Stimulated activated CD8-positive, alpha-beta memory T cell treated with anti-CD3 and anti-CD28 coated beads, Interleukin-7, amount 100 ng/mL, for 24 hours (primary cell): ENCODE measurements at regions not wholly inside any gene's neighbourhood (a gene's known extent, or its start where the extent isn't known, plus 50 kb on each side); places are given as distances from the start of the nearest gene placed in this dataset.

ENCODE experiments used
- DNase-seq: peaks from one replicate; pipeline ENCODE4 v3.0.0-alpha.2; 2020; ENCODE audit warnings: low read depth

GRCh38 chr6:142682985-142683384, 262.0 kb downstream of the HIVEP2 start:
- DNase-seq = no peak

- no peak for DNase-seq
These were observed 261.2 kb downstream of the HIVEP2 start for GRCh38 chr6:142683714-142684141.

- DNase-seq = no peak
These were observed 260.6 kb downstream of the HIVEP2 start for GRCh38 chr6:142684371-142684770.

- no peak for DNase-seq
These were observed 259.0 kb downstream of the HIVEP2 start for GRCh38 chr6:142685852-142686506.

- DNase-seq = no peak
These were observed 258.5 kb downstream of the HIVEP2 start for GRCh38 chr6:142686507-142686887.

- DNase-seq = peak; percentile 38
These were observed 252.0 kb downstream of the HIVEP2 start for GRCh38 chr6:142692942-142693341.

GRCh38 chr6:142693441-142693840, 251.5 kb downstream of the HIVEP2 start:
- no peak for DNase-seq

GRCh38 chr6:142694054-142694453, 250.9 kb downstream of the HIVEP2 start:
- no peak for DNase-seq

- DNase-seq = no peak
These were observed 250.0 kb downstream of the HIVEP2 start for GRCh38 chr6:142695016-142695415.

- DNase-seq = no peak
These were observed 248.6 kb downstream of the HIVEP2 start for GRCh38 chr6:142696123-142697000.

- no peak for DNase-seq
These were observed 248.0 kb downstream of the HIVEP2 start for GRCh38 chr6:142697001-142697335.

GRCh38 chr6:142697922-142698321, 247.1 kb downstream of the HIVEP2 start:
- no peak for DNase-seq

- DNase-seq = no peak
These were observed 246.2 kb downstream of the HIVEP2 start for GRCh38 chr6:142698751-142699150.

- DNase-seq = no peak
These were observed 245.6 kb downstream of the HIVEP2 start for GRCh38 chr6:142699391-142699790.

GRCh38 chr6:142700032-142700431, 244.9 kb downstream of the HIVEP2 start:
- no peak for DNase-seq

- DNase-seq = no peak
These were observed 244.2 kb downstream of the HIVEP2 start for GRCh38 chr6:142700671-142701312.
